ENCODE measurements at regions not wholly inside any gene's neighbourhood (a gene's known extent, or its start where the extent isn't known, plus 50 kb on each side); places are given as distances from the start of the nearest gene placed in this dataset.
A peak's percentile ranks its signal among the peaks of the same experiment; 100 is the strongest.

- H3K36me3 ChIP-seq (ENCODE audit: control insufficient read depth, insufficient read depth, low read length) = no peaks in the 10 kb centered on the region
- Mint-ChIP-seq H3K4me1 (no peaks in the 10 kb centered on the region), H3K27ac (no peak overlapping the region), H3K36me3 (no peaks in the 10 kb centered on the region), H3K9me3 (peaks cover 0 to 10% (median 2%) of the 10 kb centered on the region in 7 donors), H3K4me3 (no peak overlapping the region), H3K27me3 (no peaks in the 10 kb centered on the region)
- no peak overlapping the region for H3K4me3 ChIP-seq (ENCODE audit: low read depth, low read length)
- ATAC-seq (ENCODE audit: low read depth in 2 of 2) (no peak), DNase-seq (no peak)
- H3K27me3 ChIP-seq (ENCODE audit: control insufficient read depth, insufficient read depth, low read length) = no peaks in the 10 kb centered on the region
- no peaks in the 10 kb centered on the region for H3K4me1 ChIP-seq (ENCODE audit: control insufficient read depth, insufficient read depth, low read length, poor library complexity, severe bottlenecking)
- no peak overlapping the region for H3K27ac ChIP-seq (ENCODE audit: insufficient read depth, low read length, poor library complexity, severe bottlenecking)
- H3K9me3 ChIP-seq (ENCODE audit: control insufficient read depth in 2 of 2, low read length in 2 of 2) = no peaks in the 10 kb centered on the region
These were observed 286.4 kb upstream of the MEOX2 start for GRCh38 chr7:15972862-15973275.

- H3K27me3 ChIP-seq (ENCODE audit: control insufficient read depth, insufficient read depth, low read length) = no peaks in the 10 kb centered on the region
- no peak overlapping the region for H3K4me3 ChIP-seq (ENCODE audit: low read depth, low read length)
- H3K9me3 ChIP-seq (ENCODE audit: control insufficient read depth in 2 of 2, low read length in 2 of 2) = no peaks in the 10 kb centered on the region
- Mint-ChIP-seq H3K27ac (no peak overlapping the region), H3K36me3 (no peaks in the 10 kb centered on the region), H3K4me1 (no peaks in the 10 kb centered on the region), H3K4me3 (no peak overlapping the region), H3K27me3 (no peaks in the 10 kb centered on the region), H3K9me3 (peaks cover 0 to 12% (median 5%) of the 10 kb centered on the region in 7 donors)
- H3K4me1 ChIP-seq (ENCODE audit: control insufficient read depth, insufficient read depth, low read length, poor library complexity, severe bottlenecking) = no peaks in the 10 kb centered on the region
- no peaks in the 10 kb centered on the region for H3K36me3 ChIP-seq (ENCODE audit: control insufficient read depth, insufficient read depth, low read length)
- no peak overlapping the region for H3K27ac ChIP-seq (ENCODE audit: insufficient read depth, low read length, poor library complexity, severe bottlenecking)
- no peak for DNase-seq
- no peak for ATAC-seq (ENCODE audit: low read depth in 2 of 2)
These were observed 281.1 kb upstream of the MEOX2 start for GRCh38 chr7:15967551-15967950.

- ATAC-seq (ENCODE audit: low read depth in 2 of 2) (no peak), DNase-seq (no peak)
- Histone ChIP-seq H3K27me3 (ENCODE audit: control insufficient read depth, insufficient read depth, low read length) (no peaks in the 10 kb centered on the region), H3K27ac (ENCODE audit: insufficient read depth, low read length, poor library complexity, severe bottlenecking) (no peak overlapping the region), H3K36me3 (ENCODE audit: control insufficient read depth, insufficient read depth, low read length) (no peaks in the 10 kb centered on the region), H3K4me1 (ENCODE audit: control insufficient read depth, insufficient read depth, low read length, poor library complexity, severe bottlenecking) (no peaks in the 10 kb centered on the region), H3K4me3 (ENCODE audit: low read depth, low read length) (no peak overlapping the region), H3K9me3 (ENCODE audit: control insufficient read depth in 2 of 2, low read length in 2 of 2) (no peaks in the 10 kb centered on the region)
- H3K4me3 Mint-ChIP-seq = no peak overlapping the region
- H3K9me3 Mint-ChIP-seq = peaks cover 0 to 12% (median 5%) of the 10 kb centered on the region in 7 donors
- no peaks in the 10 kb centered on the region for H3K36me3 Mint-ChIP-seq
- H3K27ac Mint-ChIP-seq = no peak overlapping the region
- no peaks in the 10 kb centered on the region for H3K4me1 Mint-ChIP-seq
- H3K27me3 Mint-ChIP-seq = no peaks in the 10 kb centered on the region
These were observed 280.6 kb upstream of the MEOX2 start for GRCh38 chr7:15967121-15967520.

- Mint-ChIP-seq H3K27ac (no peak overlapping the region), H3K27me3 (no peaks in the 10 kb centered on the region), H3K4me1 (no peaks in the 10 kb centered on the region)
These were observed 276.7 kb upstream of the MEOX2 start for GRCh38 chr7:15963206-15963605.

GRCh38 chr7:15954671-15955354 is 268.3 kb upstream of the MEOX2 start:
- ATAC-seq (ENCODE audit: low read depth in 2 of 2) = no peak
- Mint-ChIP-seq H3K36me3 (no peaks in the 10 kb centered on the region), H3K27me3 (no peaks in the 10 kb centered on the region), H3K9me3 (peaks cover 5 to 29% (median 7%) of the 10 kb centered on the region in 7 donors), H3K4me1 (no peaks in the 10 kb centered on the region), H3K4me3 (no peak overlapping the region), H3K27ac (no peak overlapping the region)
- Histone ChIP-seq H3K9me3 (ENCODE audit: control insufficient read depth in 2 of 2, low read length in 2 of 2) (peaks cover 0 to 11% of the 10 kb centered on the region in 2 experiments), H3K27me3 (ENCODE audit: control insufficient read depth, insufficient read depth, low read length) (no peaks in the 10 kb centered on the region), H3K36me3 (ENCODE audit: control insufficient read depth, insufficient read depth, low read length) (no peaks in the 10 kb centered on the region), H3K27ac (ENCODE audit: insufficient read depth, low read length, poor library complexity, severe bottlenecking) (no peak overlapping the region), H3K4me1 (ENCODE audit: control insufficient read depth, insufficient read depth, low read length, poor library complexity, severe bottlenecking) (no peaks in the 10 kb centered on the region), H3K4me3 (ENCODE audit: low read depth, low read length) (no peak overlapping the region)
- no peak for DNase-seq

More at GRCh38 chr7:15963206-15963605, 276.7 kb upstream of the MEOX2 start:
- no peak overlapping the region for H3K4me3 ChIP-seq (ENCODE audit: low read depth, low read length)
- DNase-seq (no peak), ATAC-seq (ENCODE audit: low read depth in 2 of 2) (no peak)
- H3K9me3 Mint-ChIP-seq = peaks cover 0 to 20% (median 6%) of the 10 kb centered on the region in 7 donors
- no peaks in the 10 kb centered on the region for H3K9me3 ChIP-seq (ENCODE audit: control insufficient read depth in 2 of 2, low read length in 2 of 2)
- H3K36me3 ChIP-seq (ENCODE audit: control insufficient read depth, insufficient read depth, low read length) = no peaks in the 10 kb centered on the region
- H3K4me3 Mint-ChIP-seq = no peak overlapping the region
- H3K27me3 ChIP-seq (ENCODE audit: control insufficient read depth, insufficient read depth, low read length) = no peaks in the 10 kb centered on the region
- H3K4me1 ChIP-seq (ENCODE audit: control insufficient read depth, insufficient read depth, low read length, poor library complexity, severe bottlenecking) = no peaks in the 10 kb centered on the region
- no peaks in the 10 kb centered on the region for H3K36me3 Mint-ChIP-seq
- H3K27ac ChIP-seq (ENCODE audit: insufficient read depth, low read length, poor library complexity, severe bottlenecking) = no peak overlapping the region

GRCh38 chr7:15950299-15950698 is 263.8 kb upstream of the MEOX2 start:
- Mint-ChIP-seq H3K9me3 (peaks cover 1 to 17% (median 4%) of the 10 kb centered on the region in 7 donors), H3K27ac (no peak overlapping the region), H3K4me1 (no peaks in the 10 kb centered on the region), H3K4me3 (peak overlapping the region in 1 of 4 donors; percentile 18), H3K27me3 (no peaks in the 10 kb centered on the region), H3K36me3 (no peaks in the 10 kb centered on the region)
- no peak overlapping the region for H3K27ac ChIP-seq (ENCODE audit: insufficient read depth, low read length, poor library complexity, severe bottlenecking)
- no peaks in the 10 kb centered on the region for H3K4me1 ChIP-seq (ENCODE audit: control insufficient read depth, insufficient read depth, low read length, poor library complexity, severe bottlenecking)
- no peak overlapping the region for H3K4me3 ChIP-seq (ENCODE audit: low read depth, low read length)
- ATAC-seq (ENCODE audit: low read depth in 2 of 2) (no peak), DNase-seq (no peak)
- no peaks in the 10 kb centered on the region for H3K27me3 ChIP-seq (ENCODE audit: control insufficient read depth, insufficient read depth, low read length)
- no peaks in the 10 kb centered on the region for H3K36me3 ChIP-seq (ENCODE audit: control insufficient read depth, insufficient read depth, low read length)
- peaks cover 0 to 10% of the 10 kb centered on the region in 2 experiments for H3K9me3 ChIP-seq (ENCODE audit: control insufficient read depth in 2 of 2, low read length in 2 of 2)

GRCh38 chr7:15947754-15948153 is 261.3 kb upstream of the MEOX2 start:
- peak overlapping the region in 1 of 4 donors; percentile 32 for H3K4me3 Mint-ChIP-seq
- peaks cover 1 to 8% (median 3%) of the 10 kb centered on the region in 7 donors for H3K9me3 Mint-ChIP-seq
- no peaks in the 10 kb centered on the region for H3K4me1 ChIP-seq (ENCODE audit: control insufficient read depth, insufficient read depth, low read length, poor library complexity, severe bottlenecking)
- H3K36me3 ChIP-seq (ENCODE audit: control insufficient read depth, insufficient read depth, low read length) = no peaks in the 10 kb centered on the region
- no peaks in the 10 kb centered on the region for H3K27me3 Mint-ChIP-seq
- ATAC-seq (ENCODE audit: low read depth in 2 of 2) = no peak
- H3K36me3 Mint-ChIP-seq = no peaks in the 10 kb centered on the region
- no peak overlapping the region for H3K27ac ChIP-seq (ENCODE audit: insufficient read depth, low read length, poor library complexity, severe bottlenecking)
- no peak overlapping the region for H3K4me3 ChIP-seq (ENCODE audit: low read depth, low read length)
- no peaks in the 10 kb centered on the region for H3K4me1 Mint-ChIP-seq
- peaks cover 0 to 7% of the 10 kb centered on the region in 2 experiments for H3K9me3 ChIP-seq (ENCODE audit: control insufficient read depth in 2 of 2, low read length in 2 of 2)
- H3K27ac Mint-ChIP-seq = no peak overlapping the region
- no peak for DNase-seq
- H3K27me3 ChIP-seq (ENCODE audit: control insufficient read depth, insufficient read depth, low read length) = no peaks in the 10 kb centered on the region

- H3K4me3 Mint-ChIP-seq = no peak overlapping the region
These were observed 251.6 kb upstream of the MEOX2 start for GRCh38 chr7:15938115-15938514.

More at GRCh38 chr7:15938115-15938514, 251.6 kb upstream of the MEOX2 start:
- DNase-seq = no peak
- no peaks in the 10 kb centered on the region for H3K27me3 ChIP-seq (ENCODE audit: control insufficient read depth, insufficient read depth, low read length)
- H3K4me1 ChIP-seq (ENCODE audit: control insufficient read depth, insufficient read depth, low read length, poor library complexity, severe bottlenecking) = no peaks in the 10 kb centered on the region
- H3K27ac Mint-ChIP-seq = no peak overlapping the region
- H3K27me3 Mint-ChIP-seq = no peaks in the 10 kb centered on the region
- H3K4me1 Mint-ChIP-seq = no peaks in the 10 kb centered on the region
- H3K4me3 ChIP-seq (ENCODE audit: low read depth, low read length) = no peak overlapping the region
- ATAC-seq (ENCODE audit: low read depth in 2 of 2) = no peak
- H3K36me3 ChIP-seq (ENCODE audit: control insufficient read depth, insufficient read depth, low read length) = no peaks in the 10 kb centered on the region
- no peaks in the 10 kb centered on the region for H3K36me3 Mint-ChIP-seq
- H3K9me3 ChIP-seq (ENCODE audit: control insufficient read depth in 2 of 2, low read length in 2 of 2) = peaks cover 0 to 3% of the 10 kb centered on the region in 2 experiments
- peaks cover 0 to 23% (median 3%) of the 10 kb centered on the region in 7 donors for H3K9me3 Mint-ChIP-seq
- no peak overlapping the region for H3K27ac ChIP-seq (ENCODE audit: insufficient read depth, low read length, poor library complexity, severe bottlenecking)
